ENCODE measurements at regions not wholly inside any gene's neighbourhood (a gene's known extent, or its start where the extent isn't known, plus 50 kb on each side); places are given as distances from the start of the nearest gene placed in this dataset.

DNA sequence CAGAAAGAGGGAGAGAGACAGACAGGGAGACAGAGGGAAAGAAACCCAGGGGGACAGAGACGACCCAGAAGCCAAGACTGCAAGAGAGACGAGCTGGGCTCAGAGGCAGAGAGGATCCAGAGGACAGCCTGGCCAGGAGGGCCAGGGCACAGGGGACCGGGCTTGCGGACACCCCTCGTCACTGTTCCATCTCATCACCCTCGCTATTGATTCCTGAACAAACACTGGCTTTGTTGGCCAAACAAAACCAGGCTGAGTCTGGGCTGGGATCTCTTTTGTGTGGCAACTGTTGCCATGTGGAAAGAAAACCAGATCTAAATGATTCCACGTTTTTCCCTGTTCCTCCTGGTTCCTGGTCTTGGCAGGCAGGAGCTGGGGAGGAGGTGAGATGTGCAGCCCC is 339.4 kb downstream of the MN1 start:
- no peak for TF ChIP-seq EP300 (IDR thresholded peaks at IDR 0.05)
- TF ChIP-seq, protein P1, sequence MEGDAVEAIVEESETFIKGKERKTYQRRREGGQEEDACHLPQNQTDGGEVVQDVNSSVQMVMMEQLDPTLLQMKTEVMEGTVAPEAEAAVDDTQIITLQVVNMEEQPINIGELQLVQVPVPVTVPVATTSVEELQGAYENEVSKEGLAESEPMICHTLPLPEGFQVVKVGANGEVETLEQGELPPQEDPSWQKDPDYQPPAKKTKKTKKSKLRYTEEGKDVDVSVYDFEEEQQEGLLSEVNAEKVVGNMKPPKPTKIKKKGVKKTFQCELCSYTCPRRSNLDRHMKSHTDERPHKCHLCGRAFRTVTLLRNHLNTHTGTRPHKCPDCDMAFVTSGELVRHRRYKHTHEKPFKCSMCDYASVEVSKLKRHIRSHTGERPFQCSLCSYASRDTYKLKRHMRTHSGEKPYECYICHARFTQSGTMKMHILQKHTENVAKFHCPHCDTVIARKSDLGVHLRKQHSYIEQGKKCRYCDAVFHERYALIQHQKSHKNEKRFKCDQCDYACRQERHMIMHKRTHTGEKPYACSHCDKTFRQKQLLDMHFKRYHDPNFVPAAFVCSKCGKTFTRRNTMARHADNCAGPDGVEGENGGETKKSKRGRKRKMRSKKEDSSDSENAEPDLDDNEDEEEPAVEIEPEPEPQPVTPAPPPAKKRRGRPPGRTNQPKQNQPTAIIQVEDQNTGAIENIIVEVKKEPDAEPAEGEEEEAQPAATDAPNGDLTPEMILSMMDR (IDR thresholded peaks at IDR 0.05), result no peak

Measured in stomach (tissue), 4 donors.